Naive thymus-derived CD4-positive, alpha-beta T cell (primary cell): ENCODE measurements at regions not wholly inside any gene's neighbourhood (a gene's known extent, or its start where the extent isn't known, plus 50 kb on each side); places are given as distances from the start of the nearest gene placed in this dataset.
"Not testable (repeated sequence)": the region's sequence is repeated elsewhere in the genome, so short reads cannot be mapped to it uniquely, and the experiment has no call there.

Source experiments
- ATAC-seq: fragments of 150-1000 bp; cut with Tn5 transposase; 2 replicates; pipeline ENCODE4 v1.10.0; 2021; ENCODE audit warnings: mild to moderate bottlenecking, moderate library complexity
- CTCF ChIA-PET: fragments of 350-600 bp; sonication (Branson Sonifier 250); formaldehyde crosslinking; loops from one replicate; lab custom pipeline; 2021; ENCODE audit warnings: antibody characterized with exemption; lab: Charles Lee
- POLR2A ChIA-PET: fragments of 350-600 bp; sonication (Branson Sonifier 250); formaldehyde crosslinking; loops from one replicate; lab custom pipeline; 2021; ENCODE audit warnings: antibody characterized with exemption, inconsistent platforms; lab: Charles Lee
- DNase-seq, 9 donors: peaks; one replicate each; pipeline versions ENCODE4 v3.0.0 to v3.0.0-alpha.2; 2020 to 2022; ENCODE audit warnings: mixed read lengths in 1 of 9
- H3K27ac ChIP-seq: one replicate; pipeline ENCODE4 v1.7.0; 2013; ENCODE audit warnings: mild to moderate bottlenecking, low read depth, low read length, moderate library complexity
- H3K27me3 ChIP-seq, 2 donors: one replicate each; pipeline ENCODE4 v1.7.0; 2013; ENCODE audit warnings: low read length in 2 of 2, mild to moderate bottlenecking in 2 of 2, moderate library complexity in 2 of 2; ENCODE audit not compliant: control insufficient read depth in 2 of 2, insufficient read depth in 2 of 2
- H3K36me3 ChIP-seq, 3 experiments: 1 replicate in 2 of 3; 2 replicates in 1 of 3; pipeline ENCODE4 v1.7.0; 2013; ENCODE audit warnings: low read length in 3 of 3, mild to moderate bottlenecking in 3 of 3, moderate library complexity in 1 of 3; ENCODE audit not compliant: insufficient read depth in 3 of 3, control insufficient read depth in 2 of 3
- H3K4me1 ChIP-seq, 2 donors: one replicate each; pipeline ENCODE4 v1.7.0; 2013; ENCODE audit warnings: low read length in 2 of 2, mild to moderate bottlenecking in 2 of 2, moderate library complexity in 1 of 2; ENCODE audit not compliant: control insufficient read depth in 2 of 2, insufficient read depth in 2 of 2
- H3K4me3 ChIP-seq: 2 replicates; pipeline ENCODE4 v1.7.0; 2013; ENCODE audit warnings: mild to moderate bottlenecking, low read length
- H3K9me3 ChIP-seq, 3 experiments: 1 replicate in 2 of 3; 2 replicates in 1 of 3; pipeline ENCODE4 v1.7.0; 2013; ENCODE audit warnings: low read length in 3 of 3; ENCODE audit not compliant: control insufficient read depth in 2 of 3
- H3K27ac Mint-ChIP-seq, 9 donors: one replicate each; pipeline ENCODE4 v1.8.0; 2020 to 2022; ENCODE audit warnings: mixed read lengths in 9 of 9, mild to moderate bottlenecking in 8 of 9, moderate library complexity in 5 of 9, inconsistent platforms in 2 of 9
- H3K27me3 Mint-ChIP-seq, 5 donors: one replicate each; pipeline ENCODE4 v1.8.0; 2021 to 2022; ENCODE audit warnings: mixed read lengths in 5 of 5, mild to moderate bottlenecking in 1 of 5
- H3K36me3 Mint-ChIP-seq, 5 donors: one replicate each; pipeline ENCODE4 v1.8.0; 2020 to 2022; ENCODE audit warnings: mixed read lengths in 5 of 5, mild to moderate bottlenecking in 3 of 5, inconsistent platforms in 1 of 5
- H3K4me1 Mint-ChIP-seq, 7 donors: one replicate each; pipeline ENCODE4 v1.8.0; 2020 to 2022; ENCODE audit warnings: mixed read lengths in 7 of 7, mild to moderate bottlenecking in 3 of 7, inconsistent platforms in 1 of 7
- H3K4me3 Mint-ChIP-seq, 10 donors: one replicate each; pipeline ENCODE4 v1.8.0; 2020 to 2022; ENCODE audit warnings: mild to moderate bottlenecking in 10 of 10, mixed read lengths in 10 of 10, moderate library complexity in 6 of 10, inconsistent platforms in 2 of 10
- H3K9me3 Mint-ChIP-seq, 11 donors: one replicate each; pipeline ENCODE4 v1.8.0; 2020 to 2022; ENCODE audit warnings: mixed read lengths in 11 of 11, mild to moderate bottlenecking in 4 of 11, inconsistent platforms in 1 of 11, moderate library complexity in 1 of 11
- intact Hi-C, 2 donors: fragments of 100-400 bp; cut with micrococcal nuclease; formaldehyde crosslinking; loops; one replicate each; pipeline ENCODE4 v1.15.1; 2023

- ChIA-PET POLR2A (no interaction called here), CTCF (no interaction called here)
- Mint-ChIP-seq H3K4me1 (no peaks in the 10 kb centered on the region), H3K27ac (peak overlapping the region in 1 of 9 donors; percentile 8), H3K27me3 (peaks cover 5 to 29% (median 14%) of the 10 kb centered on the region in 5 donors), H3K36me3 (no peaks in the 10 kb centered on the region), H3K4me3 (no peak overlapping the region), H3K9me3 (peaks cover 0 to 6% (median 0%) of the 10 kb centered on the region in 11 donors)
- H3K27me3 ChIP-seq: no peaks in the 10 kb centered on the region
- no peak for ATAC-seq
- no peak overlapping the region for H3K27ac ChIP-seq
- H3K4me1 ChIP-seq: no peaks in the 10 kb centered on the region
- H3K9me3 ChIP-seq: no peaks in the 10 kb centered on the region
- intact Hi-C loops: no loop called here
- no peak overlapping the region for H3K4me3 ChIP-seq
- H3K36me3 ChIP-seq: no peaks in the 10 kb centered on the region
- no peak for DNase-seq
These were observed 193.7 kb downstream of the C16orf95 start for GRCh38 chr16:87123356-87124001.

DNA sequence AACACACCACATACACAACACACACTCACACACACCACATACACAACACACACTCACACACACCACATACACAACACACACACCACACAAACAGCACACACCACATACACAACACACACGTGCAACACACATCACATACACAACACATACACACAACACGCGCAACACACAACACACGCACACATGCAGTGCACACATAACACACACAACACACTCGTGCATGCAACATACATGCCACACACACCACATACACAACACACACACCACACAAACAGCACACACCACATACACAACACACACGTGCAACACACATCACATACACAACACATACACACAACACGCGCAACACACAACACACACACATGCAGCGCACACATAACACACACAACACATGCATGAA, 192.8 kb downstream of the C16orf95 start:
- peaks cover under 1 to 26% (median 13%) of the 10 kb centered on the region in 5 donors for H3K27me3 Mint-ChIP-seq
- H3K27me3 ChIP-seq, H3K36me3 ChIP-seq, H3K4me1 ChIP-seq, H3K36me3 Mint-ChIP-seq, H3K4me1 Mint-ChIP-seq, DNase-seq, POLR2A ChIA-PET, H3K27ac ChIP-seq, intact Hi-C loops, H3K9me3 ChIP-seq, ATAC-seq, H3K27ac Mint-ChIP-seq, CTCF ChIA-PET, H3K4me3 ChIP-seq, H3K4me3 Mint-ChIP-seq: not testable (repeated sequence)
- H3K9me3 Mint-ChIP-seq: peaks cover 0 to 13% (median under 1%) of the 10 kb centered on the region in 11 donors

DNA sequence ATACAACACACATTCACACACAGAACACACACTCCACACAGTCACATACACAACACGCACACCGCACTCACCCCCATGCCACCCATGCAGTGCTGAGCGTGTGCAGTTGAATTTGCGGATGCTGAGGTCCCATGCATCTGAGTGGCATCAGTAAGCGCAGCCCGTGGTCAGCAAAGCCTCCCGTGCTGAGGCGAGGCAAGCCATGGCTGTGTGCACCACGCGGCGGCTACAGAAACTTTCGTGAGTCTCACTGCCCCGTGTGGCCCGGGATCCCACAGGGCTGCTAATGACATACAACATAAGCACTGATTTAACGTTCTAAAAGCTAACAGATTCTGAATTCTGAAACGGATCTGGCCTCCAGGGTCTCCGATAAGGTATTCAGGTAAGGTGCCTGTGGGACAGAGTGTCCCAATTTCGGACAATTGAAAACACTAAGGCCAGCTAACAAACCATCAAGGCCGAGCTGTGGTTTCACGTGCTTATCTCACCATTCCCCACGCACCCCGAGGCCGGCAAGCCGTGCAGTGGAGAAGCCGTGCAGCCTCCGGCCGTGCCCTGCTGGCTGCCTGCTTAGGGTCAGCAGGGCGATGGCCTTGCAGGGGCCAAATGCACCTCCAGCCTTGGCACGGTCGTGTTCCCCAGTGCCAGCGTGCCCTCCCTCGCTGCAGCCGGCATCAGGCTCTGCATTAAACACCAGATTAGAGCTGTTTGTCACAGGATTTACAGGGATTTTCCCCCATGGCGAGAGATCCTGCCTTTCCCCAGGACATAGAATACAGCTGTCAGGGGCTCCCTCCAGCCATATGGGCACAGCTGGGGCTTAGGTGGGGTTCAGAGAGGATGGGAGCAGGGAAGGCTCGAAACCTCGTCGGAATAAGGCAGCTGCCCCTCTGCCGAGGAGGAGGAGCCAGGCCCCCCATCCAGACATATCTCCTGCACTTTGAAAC, 191.7 kb downstream of the C16orf95 start:
- H3K27ac Mint-ChIP-seq: no peak overlapping the region
- ChIA-PET CTCF (no interaction called here), POLR2A (no interaction called here)

DNA sequence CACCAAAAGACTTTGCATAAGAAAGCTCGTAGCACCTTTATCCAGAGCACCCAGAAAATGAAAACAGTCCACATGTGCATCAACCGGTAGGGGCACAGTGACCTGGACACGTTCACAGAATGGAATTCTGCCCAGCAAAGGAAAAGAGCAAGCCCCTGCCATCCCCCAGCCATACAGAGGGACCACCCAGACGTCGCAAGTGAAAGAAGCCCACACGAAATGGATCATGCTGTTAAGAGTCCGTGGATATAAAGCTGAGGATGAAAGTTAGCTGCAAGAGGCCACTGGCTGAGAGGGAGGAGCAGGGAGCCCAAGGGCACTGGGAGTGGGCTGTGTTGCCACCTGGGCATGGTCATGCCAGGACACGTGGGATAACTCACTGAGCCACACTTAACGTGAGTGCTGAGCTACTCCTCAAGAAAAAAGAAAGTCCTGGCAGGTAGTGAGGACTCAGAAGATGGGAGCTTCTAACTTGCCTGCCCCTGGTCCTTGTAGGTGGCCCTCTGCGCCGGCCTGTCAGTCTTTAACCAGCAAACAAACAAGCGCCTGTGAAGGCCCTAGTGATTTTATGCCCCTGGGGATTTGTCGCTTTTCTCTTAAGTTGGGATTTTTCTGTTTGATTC, 190.7 kb downstream of the C16orf95 start:
- H3K9me3 Mint-ChIP-seq: peaks cover 0 to 15% (median 3%) of the 10 kb centered on the region in 11 donors
- Histone ChIP-seq H3K27ac (no peak overlapping the region), H3K27me3 (no peaks in the 10 kb centered on the region), H3K4me3 (no peak overlapping the region), H3K4me1 (no peaks in the 10 kb centered on the region), H3K9me3 (peaks cover 0 to 7% (median 0%) of the 10 kb centered on the region in 3 experiments), H3K36me3 (no peaks in the 10 kb centered on the region)
- intact Hi-C loops: no loop called here
- H3K36me3 Mint-ChIP-seq: peaks cover 0 to 7% (median 0%) of the 10 kb centered on the region in 5 donors
- no peak overlapping the region for H3K27ac Mint-ChIP-seq
- ATAC-seq: no peak
- POLR2A ChIA-PET: no interaction called here
- H3K27me3 Mint-ChIP-seq: peaks cover 0 to 10% (median 3%) of the 10 kb centered on the region in 5 donors
- DNase-seq: no peak
- CTCF ChIA-PET: no interaction called here
- H3K4me3 Mint-ChIP-seq: no peak overlapping the region
- no peaks in the 10 kb centered on the region for H3K4me1 Mint-ChIP-seq

More for the DNA sequence above, 191.7 kb downstream of the C16orf95 start:
- Histone ChIP-seq H3K4me1 (no peaks in the 10 kb centered on the region), H3K27ac (no peak overlapping the region), H3K27me3 (no peaks in the 10 kb centered on the region), H3K4me3 (no peak overlapping the region), H3K9me3 (peaks cover 0 to 7% (median 0%) of the 10 kb centered on the region in 3 experiments), H3K36me3 (no peaks in the 10 kb centered on the region)
- Mint-ChIP-seq H3K27me3 (peaks cover 0 to 15% (median 10%) of the 10 kb centered on the region in 5 donors), H3K4me1 (no peaks in the 10 kb centered on the region), H3K36me3 (peaks cover 0 to 7% (median 0%) of the 10 kb centered on the region in 5 donors), H3K4me3 (no peak overlapping the region), H3K9me3 (peaks cover 0 to 15% (median 3%) of the 10 kb centered on the region in 11 donors)
- no peak for ATAC-seq
- DNase-seq: no peak
- intact Hi-C loops: no loop called here

DNA sequence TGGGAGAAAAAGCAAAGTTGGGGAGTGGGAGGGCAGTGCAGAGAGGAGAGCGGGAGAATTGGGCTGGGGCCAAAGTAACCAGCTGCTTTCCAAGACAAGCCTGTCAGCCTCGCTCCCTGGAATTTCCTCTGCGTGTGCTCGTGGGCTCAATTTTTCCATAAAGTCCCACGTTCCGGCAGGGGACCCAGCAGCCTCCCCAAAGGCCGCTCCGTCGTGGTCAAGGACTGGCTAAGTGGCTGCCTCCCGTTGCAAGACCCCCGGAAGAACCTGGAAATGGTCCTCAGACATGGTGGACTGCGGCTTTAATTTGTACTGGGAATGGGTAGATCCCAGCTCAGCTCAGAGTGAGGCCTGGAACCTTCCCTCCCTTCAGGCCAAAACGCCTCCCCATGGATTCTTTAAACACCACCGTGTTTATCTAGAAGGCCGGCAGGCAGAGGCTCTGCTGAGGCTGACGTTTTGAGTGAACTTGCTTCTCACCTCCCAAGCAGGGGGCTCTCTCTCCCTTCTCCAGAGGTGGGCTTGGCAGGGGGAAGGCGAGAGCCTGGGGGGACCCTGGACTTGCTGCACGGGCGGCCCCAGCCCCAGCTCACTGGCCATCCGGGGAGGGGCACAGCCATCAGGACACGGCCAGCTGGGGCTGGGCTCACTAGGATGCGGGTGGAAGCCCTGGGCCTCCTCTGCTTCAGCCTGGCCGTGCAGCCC, 190.0 kb downstream of the C16orf95 start:
- ATAC-seq (no peak), DNase-seq (no peak)
- no peak overlapping the region for H3K27ac Mint-ChIP-seq
- Histone ChIP-seq H3K36me3 (no peaks in the 10 kb centered on the region), H3K4me3 (no peak overlapping the region), H3K27me3 (no peaks in the 10 kb centered on the region), H3K9me3 (peaks cover 0 to 7% (median 0%) of the 10 kb centered on the region in 3 experiments), H3K4me1 (no peaks in the 10 kb centered on the region), H3K27ac (no peak overlapping the region)
- peaks cover 0 to 7% (median 0%) of the 10 kb centered on the region in 5 donors for H3K36me3 Mint-ChIP-seq
- intact Hi-C loops: no loop called here
- H3K27me3 Mint-ChIP-seq: peaks cover 0 to 4% (median under 1%) of the 10 kb centered on the region in 5 donors
- no peaks in the 10 kb centered on the region for H3K4me1 Mint-ChIP-seq
- H3K4me3 Mint-ChIP-seq: no peak overlapping the region
- peaks cover 0 to 15% (median 3%) of the 10 kb centered on the region in 11 donors for H3K9me3 Mint-ChIP-seq
- ChIA-PET POLR2A (no interaction called here), CTCF (no interaction called here)

DNA sequence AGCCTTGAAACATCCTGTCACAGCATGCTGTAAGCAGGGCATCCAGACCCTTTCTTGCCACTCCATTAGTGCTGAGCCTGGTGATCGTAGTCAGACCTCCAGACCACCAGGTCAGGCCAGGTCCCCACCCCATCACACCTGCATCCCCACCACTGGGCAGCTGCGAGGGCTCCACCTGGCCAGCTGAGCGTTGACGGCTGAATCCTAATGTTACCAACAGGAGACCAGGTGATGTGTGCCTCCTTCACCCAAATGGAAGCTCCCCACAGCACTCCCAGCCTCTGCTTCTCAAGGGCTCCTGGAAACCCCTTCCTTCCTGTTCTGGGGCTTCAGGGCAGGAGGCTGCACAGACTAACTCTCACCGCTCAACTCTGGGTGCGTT, 189.4 kb downstream of the C16orf95 start:
- no peak overlapping the region for H3K27ac ChIP-seq
- ATAC-seq (no peak), DNase-seq (no peak)
- H3K4me1 ChIP-seq: no peaks in the 10 kb centered on the region
- Mint-ChIP-seq H3K9me3 (peaks cover 0 to 15% (median 3%) of the 10 kb centered on the region in 11 donors), H3K4me1 (no peaks in the 10 kb centered on the region), H3K27ac (no peak overlapping the region), H3K36me3 (peaks cover 0 to 7% (median 0%) of the 10 kb centered on the region in 5 donors), H3K4me3 (no peak overlapping the region), H3K27me3 (no peaks in the 10 kb centered on the region)
- H3K36me3 ChIP-seq: no peaks in the 10 kb centered on the region
- no peaks in the 10 kb centered on the region for H3K27me3 ChIP-seq
- CTCF ChIA-PET: no interaction called here
- peaks cover 0 to 7% (median 0%) of the 10 kb centered on the region in 3 experiments for H3K9me3 ChIP-seq
- POLR2A ChIA-PET: no interaction called here
- intact Hi-C loops: no loop called here
- no peak overlapping the region for H3K4me3 ChIP-seq
